GM18868 (cell line): ENCODE measurements at regions not wholly inside any gene's neighbourhood (a gene's known extent, or its start where the extent isn't known, plus 50 kb on each side); places are given as distances from the start of the nearest gene placed in this dataset.

Source experiments
- ATAC-seq: cut with Tn5 transposase; IDR thresholded peaks from one replicate; pipeline ENCODE4 v1.9.1; 2021; ENCODE audit warnings: mild to moderate bottlenecking, moderate library complexity; ENCODE audit not compliant: unreplicated experiment

DNA sequence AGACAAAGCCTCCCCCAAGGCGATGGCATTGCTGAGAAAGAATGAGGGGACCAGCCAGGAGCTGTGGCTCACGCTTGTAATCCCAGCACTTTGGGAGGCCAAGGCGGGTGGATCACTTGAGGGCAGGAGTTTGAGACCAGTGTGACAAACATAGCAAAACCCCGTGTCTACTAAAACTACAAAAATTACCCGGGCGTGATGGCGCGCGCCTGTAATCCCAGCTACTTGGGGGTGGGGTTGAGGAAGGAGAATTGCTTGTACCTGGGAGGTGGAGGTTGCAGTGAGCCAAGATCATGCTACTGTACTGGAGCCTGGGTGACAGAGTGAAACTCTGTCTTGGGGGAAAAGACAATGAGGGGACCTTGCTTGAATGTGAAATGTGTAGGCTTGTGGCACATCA lies 402.4 kb upstream of the C2CD4B start:
- ATAC-seq: no peak

DNA sequence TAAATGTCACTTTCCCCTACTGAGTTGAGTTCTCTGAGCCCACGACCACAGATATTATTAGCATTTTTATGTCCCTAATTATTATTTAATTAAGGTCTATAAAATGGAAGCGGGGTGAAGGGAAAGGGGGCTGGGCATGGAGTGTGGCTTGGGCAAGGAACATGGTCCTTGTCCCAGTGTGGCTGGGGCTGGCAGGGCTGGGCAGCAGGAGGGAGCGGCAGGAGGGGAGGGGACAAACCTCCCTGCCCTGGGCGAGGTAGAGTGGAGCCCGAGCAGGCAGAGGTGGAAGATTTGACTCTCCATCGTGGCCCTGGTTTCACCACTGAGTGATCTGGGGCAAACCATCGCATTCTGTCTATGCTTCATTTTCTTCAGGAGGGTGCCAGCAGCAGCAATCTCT lies 402.9 kb upstream of the C2CD4B start:
- no peak for ATAC-seq

DNA sequence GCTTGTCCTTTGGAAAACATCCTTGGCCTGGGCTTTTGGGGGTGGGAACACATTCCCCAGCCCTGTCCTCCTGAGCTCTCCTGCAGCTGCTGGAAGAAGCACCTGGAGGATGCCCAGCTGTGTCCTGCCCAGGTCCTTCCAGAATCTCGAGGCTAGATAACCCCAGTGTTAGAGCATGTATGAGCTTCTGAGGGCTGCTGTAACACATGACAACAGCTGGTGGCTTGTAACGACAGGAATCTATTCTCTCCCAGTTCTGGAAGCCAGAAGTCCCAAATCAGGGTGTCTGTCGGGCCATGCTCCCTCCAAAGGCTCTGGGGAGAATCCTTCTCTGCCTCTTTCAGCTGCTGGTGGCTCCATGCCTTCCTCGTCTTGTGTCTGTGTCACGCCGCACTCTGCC lies 403.6 kb upstream of the C2CD4B start:
- no peak for ATAC-seq

DNA sequence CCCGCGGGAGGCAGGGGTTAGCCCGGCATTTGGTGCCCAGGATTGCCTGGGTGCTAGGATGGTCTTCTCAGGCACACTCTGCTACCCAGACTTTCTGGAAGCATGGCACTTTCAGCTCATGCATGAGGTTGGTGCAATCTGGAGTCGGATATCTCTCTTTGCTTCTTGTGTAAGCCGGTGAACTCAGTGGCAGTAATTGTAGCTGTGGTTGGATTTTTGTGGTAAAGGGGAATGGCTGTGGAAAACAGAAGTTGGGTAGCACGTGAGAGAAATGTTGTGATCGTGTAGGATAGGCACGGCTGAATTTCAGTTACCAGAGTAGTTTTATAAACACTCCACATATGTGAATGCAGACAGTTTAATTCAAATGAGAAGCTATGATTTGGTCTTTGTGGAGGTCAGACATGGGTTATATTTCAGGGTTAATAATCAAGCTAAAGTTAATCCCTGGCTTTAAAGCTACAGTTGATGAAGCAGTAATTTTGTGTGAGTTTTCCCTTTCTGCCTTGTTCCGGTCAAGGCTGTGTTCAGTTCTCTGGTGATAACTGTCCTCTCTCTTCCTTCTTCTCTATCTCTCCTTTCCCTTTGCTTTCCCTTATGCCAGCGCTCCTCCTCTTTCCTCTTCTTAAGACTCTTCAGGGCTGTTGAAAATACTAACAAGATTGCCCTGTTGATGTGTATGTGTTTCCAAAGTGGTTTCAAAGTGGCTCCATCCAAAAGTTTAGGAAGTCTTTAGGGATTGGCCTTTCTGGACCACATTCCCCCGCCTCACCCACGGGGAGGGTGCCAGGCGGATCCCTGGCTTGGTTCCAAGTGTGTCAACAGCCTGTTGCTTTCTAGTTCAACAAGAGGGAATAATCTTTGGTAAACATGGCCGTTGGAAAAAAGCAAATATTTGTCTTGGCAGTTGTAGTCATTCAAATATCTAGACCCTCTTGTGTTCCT lies 404.6 kb upstream of the C2CD4B start:
- no peak for ATAC-seq

DNA sequence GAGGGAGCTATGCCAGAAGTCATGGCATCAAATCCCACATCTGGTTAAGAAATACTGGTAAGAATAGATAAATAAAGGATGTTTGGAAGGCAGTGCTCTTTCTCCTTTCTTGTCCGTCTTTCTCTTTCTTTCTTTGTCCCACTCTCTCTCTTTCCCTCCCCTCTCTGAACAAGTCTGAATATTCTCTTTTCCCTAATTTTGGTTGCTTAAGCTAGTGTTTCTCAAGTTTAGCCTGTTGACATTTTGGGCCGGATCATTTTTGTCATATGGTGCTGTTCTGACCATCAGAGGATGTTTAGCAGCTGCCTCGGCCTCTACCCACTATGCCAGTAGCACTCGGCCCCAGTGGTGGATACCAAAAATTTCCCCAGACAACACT lies 405.3 kb upstream of the C2CD4B start:
- ATAC-seq: no peak

DNA sequence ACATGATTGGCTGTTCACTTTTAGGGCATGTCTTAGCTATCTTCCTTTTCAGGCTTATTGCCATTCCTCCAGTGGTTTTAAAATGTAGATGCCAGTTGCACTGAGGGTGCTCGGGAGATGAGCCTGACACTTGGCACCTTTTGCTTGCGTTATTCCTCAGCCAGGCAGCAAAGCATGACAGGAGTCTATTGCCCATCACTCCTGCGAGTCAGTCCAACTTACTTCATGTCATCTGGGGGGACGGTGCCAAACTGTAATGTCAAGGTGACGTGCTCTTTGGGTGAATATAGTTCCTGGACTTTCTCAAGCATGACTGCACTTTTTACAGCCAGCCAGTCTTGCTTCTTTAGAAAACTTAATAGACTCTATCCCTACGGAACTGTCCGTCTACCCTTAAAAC lies 406.0 kb upstream of the C2CD4B start:
- no peak for ATAC-seq

DNA sequence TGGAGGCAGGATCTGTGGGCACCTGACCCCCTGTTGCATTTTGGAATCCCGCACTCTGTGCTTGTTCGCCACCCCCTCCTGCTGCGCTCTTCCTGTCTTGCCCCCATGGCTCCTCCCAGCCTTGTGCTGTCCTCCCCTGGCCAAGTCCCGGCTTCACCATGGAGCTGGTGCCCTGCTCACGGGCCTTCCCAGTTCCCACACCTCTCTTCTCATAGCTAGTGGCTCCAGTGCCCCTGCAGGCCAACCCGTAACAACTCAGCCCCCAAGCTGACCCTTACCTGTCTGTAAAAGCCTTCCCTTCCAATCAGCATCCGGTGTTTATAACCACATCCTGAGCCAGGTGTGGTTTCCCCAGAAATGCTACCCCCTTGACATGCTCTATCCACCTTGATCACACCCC lies 407.7 kb upstream of the C2CD4B start:
- ATAC-seq: no peak

DNA sequence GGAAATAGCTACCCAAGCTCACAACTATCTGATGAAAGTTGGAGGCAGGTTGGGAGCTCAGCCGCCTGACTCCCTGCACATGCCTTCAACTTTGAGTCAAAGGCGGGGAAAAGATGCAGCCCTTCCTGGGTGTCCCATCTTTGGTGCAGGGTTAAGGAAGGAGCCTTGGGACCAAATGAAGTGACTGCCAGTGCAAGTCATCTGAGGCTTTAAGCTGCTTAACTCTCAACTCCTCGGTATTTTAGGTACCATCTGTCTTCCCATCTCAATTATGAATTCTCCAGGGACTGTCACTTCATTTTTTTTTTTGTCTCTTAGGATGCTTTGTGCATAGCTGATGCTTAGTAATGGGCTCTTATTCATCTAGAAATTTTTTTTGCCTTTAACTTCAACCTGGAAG lies 408.8 kb upstream of the C2CD4B start:
- no peak for ATAC-seq

DNA sequence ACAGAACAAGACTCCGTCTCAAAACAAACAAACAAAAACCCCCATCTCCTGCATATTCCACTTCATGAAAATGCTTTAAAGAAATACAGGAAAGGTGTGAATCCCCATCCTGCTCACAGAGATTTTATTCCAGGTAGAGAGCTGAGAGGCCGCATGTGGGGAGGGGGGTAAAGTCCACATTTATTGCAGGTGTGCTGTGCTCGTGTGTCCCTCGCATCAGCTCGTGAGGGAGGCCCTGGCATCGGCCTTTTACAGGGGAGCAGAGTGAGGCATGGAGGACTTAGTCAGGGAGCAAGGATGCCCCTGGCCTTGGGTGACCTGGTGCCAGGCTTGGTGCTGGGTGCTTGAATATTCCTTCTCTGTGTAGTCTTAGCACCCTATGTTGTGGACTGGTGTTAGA lies 413.5 kb upstream of the C2CD4B start:
- ATAC-seq: no peak

DNA sequence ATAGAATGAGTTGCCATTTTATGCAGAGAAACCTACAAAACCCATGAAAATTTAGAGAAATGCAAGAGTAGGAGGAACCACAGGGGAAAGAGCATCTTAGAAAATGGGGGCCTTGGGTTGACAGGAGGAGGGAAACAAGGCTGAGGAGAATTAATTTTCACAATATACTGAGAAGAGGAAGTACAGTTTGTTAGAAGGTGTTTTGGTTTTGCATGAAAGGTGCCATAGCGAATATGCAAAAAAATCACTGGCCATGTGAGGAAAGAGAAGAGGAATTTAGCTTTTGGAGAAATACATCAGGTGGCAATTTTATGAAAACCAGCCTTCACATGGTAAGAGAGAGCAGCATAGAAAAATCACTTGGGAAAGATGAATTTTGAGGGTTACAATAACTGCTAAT lies 413.9 kb upstream of the C2CD4B start:
- ATAC-seq: no peak

DNA sequence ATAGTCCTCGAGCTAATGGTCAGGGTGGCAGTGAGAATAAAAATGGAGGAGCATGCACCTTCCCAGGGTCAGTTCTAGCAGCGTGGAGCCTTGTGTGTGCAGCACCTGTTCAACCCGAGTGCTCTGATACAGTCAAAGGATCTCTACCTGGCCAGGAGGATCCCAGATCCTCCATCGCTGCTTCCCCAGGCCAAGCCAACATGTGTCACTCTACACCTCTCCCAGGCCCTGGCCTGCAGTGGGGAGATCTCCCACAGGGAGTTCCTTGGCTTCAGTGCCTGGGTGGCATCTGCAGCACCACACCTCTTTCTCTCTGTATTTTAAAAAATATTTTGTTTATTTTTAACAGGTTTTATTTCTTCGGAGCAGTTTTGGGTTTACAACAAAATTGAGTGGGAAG lies 414.8 kb upstream of the C2CD4B start:
- no peak for ATAC-seq

DNA sequence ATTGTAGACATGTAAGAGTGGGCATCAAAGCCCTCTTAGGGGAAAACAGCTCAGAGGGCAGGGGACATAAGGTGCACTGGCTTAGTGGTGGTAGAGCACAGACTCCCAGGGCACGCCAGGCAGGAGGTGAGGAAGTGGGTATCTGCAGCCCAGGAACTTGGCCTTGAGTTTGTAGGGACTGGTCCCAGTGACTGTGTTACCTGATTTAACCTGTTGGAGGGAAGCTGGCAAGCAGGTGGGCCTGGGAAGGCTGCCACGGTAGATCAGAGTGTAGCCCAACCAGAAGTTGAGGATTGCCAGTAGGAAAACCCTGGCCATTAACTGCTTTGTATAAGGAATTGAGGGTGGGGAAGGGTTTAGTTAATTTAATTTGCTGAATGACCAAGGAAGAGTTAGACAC lies 417.5 kb upstream of the C2CD4B start:
- no peak for ATAC-seq

DNA sequence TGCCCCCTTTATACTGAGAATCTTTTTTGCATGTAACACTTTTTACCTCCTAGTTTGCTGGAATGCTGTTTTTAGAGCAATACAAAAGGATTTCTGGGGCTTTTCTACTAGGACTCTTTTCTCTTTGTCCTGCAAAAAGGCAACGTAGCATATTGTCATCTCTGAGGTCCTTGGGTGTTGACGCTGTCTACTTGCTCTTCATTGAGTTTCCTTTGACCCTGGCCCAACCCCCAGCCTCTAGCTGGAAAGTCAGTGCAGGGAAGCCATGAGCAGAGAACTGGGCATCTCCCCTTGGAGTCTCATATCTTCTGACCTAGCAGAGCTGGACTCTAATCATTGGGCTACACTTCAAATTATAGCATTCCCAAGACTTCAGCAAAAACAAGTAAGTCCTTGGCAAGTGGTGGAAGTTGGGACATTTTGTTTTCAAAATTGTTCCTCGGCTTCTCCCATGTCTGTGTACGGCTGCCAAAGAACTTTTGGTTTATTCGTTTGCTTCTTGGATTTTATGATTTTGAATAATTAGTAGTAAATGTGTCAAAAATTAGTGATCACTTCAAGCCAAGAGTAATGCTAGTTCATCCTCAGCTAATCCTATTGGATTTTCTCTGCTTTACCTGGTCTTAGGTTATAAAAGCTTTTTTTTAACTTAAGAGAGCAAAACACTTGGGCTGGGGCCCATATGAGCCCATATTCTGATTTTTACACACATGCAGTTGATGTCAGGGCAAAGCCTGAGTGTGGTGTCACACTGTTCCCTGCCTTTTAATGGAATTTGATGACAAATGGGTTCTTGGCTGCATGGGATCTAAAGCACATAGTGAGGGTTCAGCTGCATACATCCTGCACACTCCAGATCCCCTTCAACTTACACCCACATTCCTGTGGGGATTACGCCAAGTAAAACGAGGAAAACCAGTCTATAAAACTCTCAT lies 419.5 kb upstream of the C2CD4B start:
- ATAC-seq: no peak

DNA sequence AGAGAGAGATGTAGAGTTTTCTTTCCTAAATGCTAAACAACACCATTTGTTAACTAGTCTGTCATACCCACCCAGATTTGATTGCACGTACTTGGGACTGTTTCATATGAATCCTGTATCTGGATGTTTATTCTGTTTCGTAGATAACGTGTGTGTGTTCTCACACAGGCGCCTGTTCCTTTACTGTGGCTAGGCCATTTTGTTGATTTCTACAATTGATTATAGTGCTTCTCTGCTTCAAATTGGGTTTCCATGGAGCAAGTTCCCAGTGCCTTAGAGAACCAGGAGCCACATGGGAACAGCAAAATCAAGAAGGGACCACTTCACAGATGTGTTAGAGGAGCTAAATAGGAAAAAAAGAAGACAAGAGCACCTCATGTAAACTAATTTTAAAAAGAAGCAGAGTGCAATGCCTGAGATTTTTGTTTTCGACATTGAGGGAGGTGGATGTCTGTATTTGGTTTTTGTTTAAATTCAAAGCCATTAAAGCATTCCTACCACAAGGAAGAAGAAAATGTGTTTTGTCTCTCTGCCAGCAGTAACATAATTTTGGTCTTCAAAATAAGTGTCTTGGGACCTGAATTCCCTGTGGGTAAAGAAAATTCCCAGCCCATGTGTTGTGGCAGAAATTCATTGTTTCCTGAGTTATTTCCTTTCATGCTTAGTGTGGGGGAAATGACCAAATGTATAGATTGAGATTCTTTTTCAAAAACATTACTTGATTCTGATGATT lies 424.0 kb upstream of the C2CD4B start:
- ATAC-seq: no peak

DNA sequence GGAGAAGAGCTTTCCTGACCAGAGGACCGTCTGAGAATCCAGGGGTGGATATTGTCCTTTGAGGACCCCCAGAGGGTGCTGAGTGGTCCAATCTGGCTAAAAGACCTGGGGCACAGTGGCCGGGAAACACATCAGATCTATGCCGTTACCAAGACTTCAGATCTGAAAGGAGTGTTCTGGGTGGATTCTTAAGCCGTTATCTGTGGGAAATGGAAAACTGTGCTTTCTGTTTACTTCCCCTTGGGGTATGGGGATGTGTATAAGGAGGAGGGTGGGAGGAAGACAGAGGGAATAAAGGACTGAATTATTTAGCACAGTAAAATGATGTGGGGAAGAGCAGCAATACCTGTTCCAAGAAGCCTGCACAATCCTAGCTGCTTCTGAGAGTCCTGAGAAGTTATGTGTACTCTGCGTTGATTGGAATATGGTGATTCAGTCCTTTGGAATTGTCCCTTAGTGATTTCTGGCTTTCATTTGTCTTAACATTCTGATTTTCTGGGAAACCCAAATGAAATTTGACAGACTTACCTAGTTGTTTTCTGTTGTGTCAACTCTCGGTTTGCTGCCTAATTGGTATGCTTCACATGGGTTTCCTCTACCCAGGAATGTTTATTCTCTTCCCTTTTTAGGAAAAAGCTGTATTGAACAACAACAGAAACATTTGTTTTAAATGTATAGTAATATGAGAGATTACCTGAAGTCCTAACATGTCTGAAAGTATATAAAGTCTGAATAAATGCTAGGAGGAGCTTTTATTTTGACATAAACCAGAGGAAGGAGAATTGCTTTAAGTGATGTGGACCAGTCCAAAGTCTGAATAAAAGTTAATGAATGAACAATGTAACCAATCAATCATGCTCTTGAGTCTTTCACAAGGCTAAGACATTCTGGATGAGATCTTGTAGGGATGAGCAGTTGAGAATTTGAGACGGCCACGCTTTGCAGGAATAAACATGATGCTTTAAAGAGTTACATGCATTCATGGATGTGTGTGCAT lies 427.1 kb upstream of the C2CD4B start:
- ATAC-seq: no peak

DNA sequence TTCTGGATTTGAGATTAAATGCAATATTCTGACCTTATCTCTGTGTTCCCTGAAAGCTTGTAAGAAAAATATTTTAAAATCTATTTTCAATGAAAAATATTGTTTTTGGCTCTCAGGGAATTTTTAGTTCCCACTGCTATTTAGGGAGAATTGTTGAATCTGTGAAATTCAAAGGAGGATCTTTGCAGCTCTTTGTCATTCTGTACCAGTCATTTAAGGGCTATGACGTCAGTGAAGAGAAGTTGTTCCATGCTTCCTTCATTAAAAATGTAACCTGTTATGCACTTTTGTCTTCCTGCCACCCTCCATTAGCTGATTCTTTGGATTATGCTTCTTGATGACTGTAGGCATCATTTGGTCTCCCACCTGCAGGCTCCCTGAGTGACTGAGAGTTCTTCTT lies 427.8 kb upstream of the C2CD4B start:
- ATAC-seq: no peak

DNA sequence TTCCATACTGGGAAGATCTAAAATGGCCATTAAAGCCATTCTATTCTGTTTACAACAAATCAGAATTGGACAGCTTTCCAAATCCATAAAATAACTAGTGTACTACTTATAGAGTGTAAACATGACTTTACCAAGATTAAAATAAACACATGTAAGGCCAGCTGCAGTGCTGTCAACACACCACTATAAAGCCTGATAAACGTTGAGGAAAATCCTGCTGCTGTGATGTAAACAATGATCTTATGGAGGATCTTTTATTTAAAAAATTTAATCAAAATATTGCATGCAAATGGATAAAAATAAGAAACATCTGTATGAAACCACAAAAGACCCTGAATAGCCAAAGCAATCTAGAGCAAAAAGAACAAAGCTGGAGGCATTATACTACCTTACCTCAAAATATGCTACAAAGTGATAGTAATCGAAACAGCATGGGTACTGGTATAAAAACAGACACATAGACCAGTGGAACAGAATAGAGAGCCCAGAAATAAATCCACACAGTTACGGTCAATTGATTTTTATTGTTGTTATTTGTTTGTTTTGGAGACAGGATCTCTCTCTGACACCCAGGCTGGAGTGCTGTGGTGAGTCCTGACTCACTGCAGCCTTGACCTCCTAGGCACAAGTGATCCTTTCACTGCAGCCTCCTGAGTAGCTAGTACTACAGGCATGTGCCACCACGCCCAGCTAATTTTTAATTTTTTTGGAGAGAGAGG lies 428.8 kb upstream of the C2CD4B start:
- no peak for ATAC-seq

DNA sequence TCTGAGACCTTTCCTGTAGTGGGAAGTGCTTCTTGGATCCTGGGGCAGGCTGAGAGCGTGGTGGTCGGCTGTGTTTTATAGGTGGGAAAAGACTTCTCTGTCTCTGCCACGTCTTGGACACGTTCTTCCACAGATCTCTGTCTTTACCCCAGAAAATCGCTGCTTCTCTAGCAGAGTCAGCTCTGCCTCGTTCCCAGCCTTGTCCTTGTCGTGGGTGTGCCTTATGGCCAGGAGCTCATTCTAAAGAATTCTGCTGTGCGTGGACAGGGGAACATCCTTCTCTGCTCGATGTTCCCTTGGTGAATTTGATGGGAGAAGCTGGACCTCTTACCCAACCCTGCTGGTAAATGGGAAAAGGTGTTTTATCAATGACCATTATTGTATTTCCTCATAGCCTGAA lies 433.1 kb upstream of the C2CD4B start:
- no peak for ATAC-seq
